Activated CD4-positive, alpha-beta T cell treated with anti-CD3 and anti-CD28 coated beads, Interleukin-2, amount 10 ng/mL, durations not matched to agents 24 days and 14 days (primary cell): ENCODE measurements at regions not wholly inside any gene's neighbourhood (a gene's known extent, or its start where the extent isn't known, plus 50 kb on each side); places are given as distances from the start of the nearest gene placed in this dataset.

Source experiments
- DNase-seq: peaks from one replicate; pipeline ENCODE4 v3.0.0; 2022
- H3K27ac Mint-ChIP-seq: one replicate; pipeline ENCODE4 v1.8.0; 2022; ENCODE audit warnings: mild to moderate bottlenecking, mixed read lengths
- H3K27me3 Mint-ChIP-seq: one replicate; pipeline ENCODE4 v1.8.0; 2022; ENCODE audit warnings: mixed read lengths
- H3K36me3 Mint-ChIP-seq: one replicate; pipeline ENCODE4 v1.8.0; 2022; ENCODE audit warnings: low read depth, mild to moderate bottlenecking, mixed read lengths
- H3K4me1 Mint-ChIP-seq: one replicate; pipeline ENCODE4 v1.8.0; 2021; ENCODE audit warnings: mixed read lengths
- H3K4me3 Mint-ChIP-seq: one replicate; pipeline ENCODE4 v1.8.0; 2022; ENCODE audit warnings: mild to moderate bottlenecking, moderate library complexity, mixed read lengths
- H3K9me3 Mint-ChIP-seq: one replicate; pipeline ENCODE4 v1.8.0; 2021; ENCODE audit warnings: mixed read lengths
- intact Hi-C: fragments of 100-400 bp; cut with micrococcal nuclease; formaldehyde crosslinking; loops from one replicate; pipeline ENCODE4 v1.15.1; 2023

DNA sequence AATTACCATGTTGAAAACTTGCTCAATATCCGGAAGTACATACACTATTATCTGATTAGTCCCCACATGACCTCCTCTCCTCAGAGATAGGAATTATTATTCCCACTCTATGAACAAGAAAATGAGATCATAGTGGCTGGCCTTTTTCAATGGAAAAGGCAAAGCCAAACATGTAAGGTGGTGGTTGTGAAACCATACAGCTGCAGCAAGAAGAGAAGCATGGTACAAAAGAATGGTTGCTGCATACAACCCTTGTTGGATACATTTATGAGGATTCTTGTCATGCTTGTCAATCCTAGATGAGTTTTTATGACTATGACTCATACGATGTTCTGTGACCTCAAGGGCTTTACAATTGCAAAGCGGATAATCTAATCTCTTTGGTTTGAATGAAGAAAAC is 514.7 kb downstream of the PLPP3 start:
- Mint-ChIP-seq H3K9me3 (no peaks in the 10 kb centered on the region), H3K27me3 (no peaks in the 10 kb centered on the region), H3K4me1 (no peaks in the 10 kb centered on the region), H3K36me3 (no peaks in the 10 kb centered on the region), H3K4me3 (no peak overlapping the region), H3K27ac (no peak overlapping the region)
- no peak for DNase-seq
- intact Hi-C loops, result no loop called here

DNA sequence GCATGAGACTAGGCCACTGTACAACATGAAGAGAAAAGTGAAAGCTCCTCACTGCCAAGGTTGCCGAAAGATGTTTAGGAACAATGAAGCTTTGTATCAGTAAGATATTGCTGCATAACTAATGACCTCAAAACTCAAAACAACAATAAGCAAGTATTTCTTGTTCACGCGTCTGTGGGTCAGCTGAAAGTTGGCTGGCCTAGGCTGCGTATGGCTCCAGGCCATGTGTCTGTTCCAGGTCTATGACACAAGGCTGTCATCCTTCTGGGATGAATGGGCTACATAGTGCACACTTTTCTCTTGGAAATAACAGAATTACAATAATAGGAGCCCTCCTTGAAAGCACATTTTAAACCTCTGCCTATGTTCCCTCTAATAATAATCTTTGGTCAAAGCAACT is 515.9 kb downstream of the PLPP3 start:
- Mint-ChIP-seq H3K27me3 (no peaks in the 10 kb centered on the region), H3K4me1 (no peaks in the 10 kb centered on the region), H3K27ac (no peak overlapping the region), H3K36me3 (no peaks in the 10 kb centered on the region), H3K9me3 (no peaks in the 10 kb centered on the region), H3K4me3 (no peak overlapping the region)
- intact Hi-C loops, result no loop called here
- DNase-seq, result no peak

DNA sequence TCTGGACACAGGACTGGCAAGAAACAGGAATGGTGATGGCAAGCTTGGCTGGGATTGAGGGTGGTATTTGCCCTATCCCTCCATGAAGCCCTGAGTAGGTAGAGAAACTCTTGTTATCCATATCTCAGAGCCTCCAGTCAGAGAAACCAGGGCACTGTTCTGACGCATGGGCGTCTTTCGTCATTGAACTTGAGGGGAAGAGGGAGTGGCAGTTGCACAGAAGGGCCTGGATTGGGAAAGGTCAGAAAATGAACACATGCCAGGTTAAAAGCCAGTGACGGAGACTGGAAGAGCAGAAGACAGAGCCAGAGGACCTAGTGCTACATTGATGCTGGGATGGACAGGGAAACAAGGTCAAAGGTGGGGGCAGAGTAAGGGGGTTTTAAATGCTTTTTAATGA is 516.7 kb downstream of the PLPP3 start:
- intact Hi-C loops, result no loop called here
- no peaks in the 10 kb centered on the region for H3K27me3 Mint-ChIP-seq
- no peak overlapping the region for H3K27ac Mint-ChIP-seq
- no peak for DNase-seq
- no peaks in the 10 kb centered on the region for H3K9me3 Mint-ChIP-seq
- H3K36me3 Mint-ChIP-seq, result no peaks in the 10 kb centered on the region
- no peak overlapping the region for H3K4me3 Mint-ChIP-seq
- no peaks in the 10 kb centered on the region for H3K4me1 Mint-ChIP-seq

DNA sequence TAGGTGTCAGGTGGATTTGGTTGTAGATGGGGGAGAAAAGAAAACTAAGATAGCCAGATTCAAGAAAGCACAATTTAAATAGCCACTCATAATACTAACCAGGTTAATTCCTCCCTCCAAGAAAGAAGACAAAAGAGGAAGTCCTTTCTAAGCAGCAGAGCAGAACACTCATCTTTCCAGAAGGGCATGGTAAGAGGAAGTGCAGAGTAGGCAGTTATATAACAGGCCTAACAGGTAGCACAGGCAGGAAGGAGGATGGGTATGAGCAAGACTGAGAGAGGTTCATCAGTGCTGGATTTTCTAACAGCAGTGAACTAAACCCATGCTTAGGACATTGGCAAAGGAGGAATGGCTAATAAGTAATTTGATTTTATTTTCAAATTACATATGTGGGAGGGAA is 517.5 kb downstream of the PLPP3 start:
- no peak overlapping the region for H3K27ac Mint-ChIP-seq
- DNase-seq, result no peak
- no peaks in the 10 kb centered on the region for H3K9me3 Mint-ChIP-seq
- H3K4me1 Mint-ChIP-seq, result no peaks in the 10 kb centered on the region
- no peaks in the 10 kb centered on the region for H3K36me3 Mint-ChIP-seq
- H3K4me3 Mint-ChIP-seq, result no peak overlapping the region
- H3K27me3 Mint-ChIP-seq, result no peaks in the 10 kb centered on the region
- intact Hi-C loops, result no loop called here

DNA sequence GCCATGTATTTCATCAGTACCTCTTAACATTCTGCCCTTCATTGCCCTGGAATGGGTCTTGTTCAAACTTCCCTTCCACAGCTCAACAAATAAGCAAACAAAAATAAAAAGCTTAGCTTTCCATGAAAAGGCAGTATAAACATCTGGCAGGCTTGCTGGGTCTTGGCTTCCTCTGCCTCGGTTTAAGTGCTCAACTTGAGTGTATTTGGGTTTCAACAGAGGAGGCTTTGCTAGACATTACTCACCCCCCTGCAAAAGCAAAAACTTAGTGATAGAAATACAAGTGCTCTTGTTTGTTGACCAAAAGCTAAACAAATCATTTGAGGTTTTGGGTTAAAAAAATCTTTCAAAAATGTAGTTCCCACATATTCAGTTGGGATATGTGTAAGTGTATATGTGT is 518.5 kb downstream of the PLPP3 start:
- no peaks in the 10 kb centered on the region for H3K4me1 Mint-ChIP-seq
- H3K27me3 Mint-ChIP-seq, result no peaks in the 10 kb centered on the region
- no peaks in the 10 kb centered on the region for H3K9me3 Mint-ChIP-seq
- intact Hi-C loops, result no loop called here
- no peak for DNase-seq
- H3K4me3 Mint-ChIP-seq, result no peak overlapping the region
- H3K27ac Mint-ChIP-seq, result no peak overlapping the region
- no peaks in the 10 kb centered on the region for H3K36me3 Mint-ChIP-seq

DNA sequence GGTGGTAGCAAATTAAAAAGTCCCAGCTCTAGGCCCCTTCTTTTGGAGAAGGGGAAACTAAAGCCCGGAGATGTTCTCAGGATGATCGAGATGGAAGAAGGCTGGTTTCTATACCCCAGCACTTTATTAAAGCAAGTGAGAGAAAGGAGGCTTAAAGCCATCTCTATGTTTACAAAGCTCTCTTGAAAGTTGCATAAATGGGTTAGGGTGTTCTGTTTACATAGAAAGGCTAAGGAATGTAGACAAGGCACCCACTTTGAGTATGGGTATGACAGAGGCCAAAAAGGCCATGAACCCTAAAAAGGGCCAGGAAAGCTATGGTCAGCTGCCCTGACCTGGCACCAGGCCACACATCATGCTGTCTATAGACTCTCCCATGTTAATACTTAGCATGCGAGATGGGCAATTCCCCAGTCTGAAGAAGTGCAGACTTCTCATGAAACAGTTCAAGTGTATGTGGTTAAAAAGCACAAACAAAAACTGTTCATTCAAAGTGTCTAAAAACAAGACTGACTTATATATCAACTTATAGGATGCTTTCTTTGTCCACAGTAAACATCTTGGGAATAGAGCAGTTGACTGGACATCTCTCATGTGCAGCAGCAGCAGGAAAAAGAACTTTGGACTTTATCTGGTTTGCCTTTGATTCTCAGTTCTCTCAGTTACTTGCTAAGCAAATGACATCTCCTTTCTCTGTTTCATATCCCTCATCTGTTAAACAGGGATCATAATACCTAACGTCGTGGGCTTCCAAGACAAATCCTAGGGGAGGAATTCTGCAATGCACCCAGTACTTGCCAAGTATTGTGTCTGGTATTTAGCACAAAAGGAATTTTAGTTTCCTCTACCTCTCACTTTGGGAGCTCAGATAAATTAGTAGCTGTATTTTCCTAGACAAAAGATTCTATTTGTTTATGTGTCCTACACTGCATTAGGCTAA is 521.6 kb downstream of the PLPP3 start:
- no peaks in the 10 kb centered on the region for H3K27me3 Mint-ChIP-seq
- no peaks in the 10 kb centered on the region for H3K9me3 Mint-ChIP-seq
- H3K4me3 Mint-ChIP-seq, result no peak overlapping the region
- intact Hi-C loops, result no loop called here
- no peak for DNase-seq
- H3K27ac Mint-ChIP-seq, result no peak overlapping the region
- H3K36me3 Mint-ChIP-seq, result no peaks in the 10 kb centered on the region
- no peaks in the 10 kb centered on the region for H3K4me1 Mint-ChIP-seq

DNA sequence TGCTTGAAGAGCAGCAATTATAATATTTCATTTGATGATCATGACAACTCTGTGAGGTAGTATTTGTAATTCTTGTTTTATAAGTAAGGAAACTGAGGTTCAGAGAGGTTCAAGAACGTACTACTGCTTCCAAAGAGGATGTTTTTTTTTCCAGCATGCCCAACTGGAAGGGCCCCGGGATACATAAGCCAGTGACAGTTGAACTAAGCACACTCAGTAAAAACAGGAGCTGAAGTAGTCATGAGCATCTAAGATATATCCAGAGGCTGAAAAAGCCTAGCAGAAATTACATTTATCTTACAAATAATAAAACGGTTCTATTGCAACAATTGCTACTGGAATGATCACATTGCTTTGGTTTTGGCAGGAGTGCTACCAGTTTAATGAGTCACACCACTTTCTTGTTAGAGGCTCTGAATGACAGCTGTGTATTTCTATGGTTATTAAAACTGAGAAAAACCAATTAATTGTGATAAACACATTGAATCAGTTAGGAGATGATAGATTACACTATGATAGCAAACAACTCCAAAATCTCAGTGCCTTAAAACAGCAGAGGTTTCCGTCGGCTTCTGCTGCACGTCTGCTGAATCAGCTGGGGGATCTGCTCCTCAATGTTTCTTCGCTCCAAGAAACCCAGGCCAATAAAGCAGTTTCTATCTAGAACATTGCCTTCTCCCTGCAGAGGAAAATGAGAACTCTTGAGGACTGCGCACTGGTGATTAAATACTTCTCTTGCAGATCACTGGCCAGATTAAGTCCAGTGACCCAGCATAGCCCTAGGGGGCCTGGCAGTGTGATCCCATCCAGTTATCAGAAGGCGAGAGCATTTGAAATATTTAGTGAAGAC is 522.7 kb downstream of the PLPP3 start:
- no peak overlapping the region for H3K4me3 Mint-ChIP-seq
- no peaks in the 10 kb centered on the region for H3K9me3 Mint-ChIP-seq
- H3K4me1 Mint-ChIP-seq, result no peaks in the 10 kb centered on the region
- no peak for DNase-seq
- intact Hi-C loops, result no loop called here
- no peaks in the 10 kb centered on the region for H3K36me3 Mint-ChIP-seq
- H3K27me3 Mint-ChIP-seq, result no peaks in the 10 kb centered on the region
- H3K27ac Mint-ChIP-seq, result no peak overlapping the region

DNA sequence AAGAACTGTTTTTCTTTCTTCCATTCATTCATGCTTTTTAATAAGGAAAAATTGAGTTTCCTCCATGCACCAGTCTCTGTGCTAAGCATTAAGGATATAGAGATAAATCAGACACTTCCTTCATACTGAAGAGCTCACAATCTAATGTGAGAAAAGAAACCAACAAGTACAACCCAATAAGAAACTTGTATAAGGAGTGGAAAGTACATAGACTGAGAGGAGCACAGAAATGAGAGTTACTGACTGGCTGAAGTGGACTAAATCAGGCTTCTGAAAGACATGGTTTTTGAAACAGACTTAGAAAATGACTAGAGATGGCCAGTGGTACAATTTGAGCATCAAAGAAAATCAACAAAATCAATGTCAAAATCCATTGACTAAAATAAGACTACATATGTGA is 524.4 kb downstream of the PLPP3 start:
- Mint-ChIP-seq H3K36me3 (no peaks in the 10 kb centered on the region), H3K27me3 (no peaks in the 10 kb centered on the region), H3K4me1 (no peaks in the 10 kb centered on the region), H3K27ac (no peak overlapping the region), H3K9me3 (no peaks in the 10 kb centered on the region), H3K4me3 (no peak overlapping the region)
- intact Hi-C loops, result no loop called here
- no peak for DNase-seq

DNA sequence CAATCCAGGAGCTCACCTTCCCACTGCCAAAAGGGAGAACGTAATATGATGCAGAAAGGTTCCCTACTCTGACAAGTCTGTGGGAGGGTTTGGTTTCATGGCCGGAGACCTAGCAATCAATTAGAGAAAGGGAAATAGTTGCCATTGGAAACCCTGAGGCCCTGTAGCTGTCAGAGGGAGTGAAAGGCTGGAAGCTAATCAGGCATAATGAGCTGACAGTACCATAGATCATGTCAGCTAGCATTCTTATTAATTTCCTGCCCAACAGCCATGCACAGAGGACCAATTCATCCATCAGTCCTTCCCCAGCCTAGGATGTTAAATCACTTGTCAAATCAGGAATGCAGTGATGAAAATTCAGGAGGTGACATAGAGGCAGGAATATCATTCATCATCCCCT is 527.3 kb downstream of the PLPP3 start:
- Mint-ChIP-seq H3K27me3 (no peaks in the 10 kb centered on the region), H3K9me3 (no peaks in the 10 kb centered on the region), H3K4me1 (no peaks in the 10 kb centered on the region), H3K27ac (no peak overlapping the region), H3K36me3 (no peaks in the 10 kb centered on the region), H3K4me3 (no peak overlapping the region)
- no peak for DNase-seq
- intact Hi-C loops, result no loop called here

DNA sequence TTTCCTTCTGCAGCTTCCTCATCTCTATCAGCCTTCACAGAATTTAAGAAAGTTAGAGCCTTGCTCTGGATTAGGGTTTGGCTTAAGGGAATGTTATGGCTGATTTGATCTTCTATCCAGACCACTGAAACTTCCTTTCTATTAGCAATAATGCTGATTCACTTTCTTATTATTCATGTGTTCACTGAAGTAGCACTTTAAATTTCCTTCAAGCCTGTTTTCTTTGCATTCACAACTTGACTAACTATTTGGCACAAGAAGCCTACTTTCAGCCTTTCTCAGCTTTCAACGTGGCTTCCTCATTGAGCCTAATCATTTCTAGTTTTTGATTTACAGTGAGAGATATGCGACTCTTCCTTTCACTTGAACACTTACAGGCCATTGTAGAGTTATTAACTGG is 528.5 kb downstream of the PLPP3 start:
- intact Hi-C loops, result no loop called here
- H3K27ac Mint-ChIP-seq, result no peak overlapping the region
- H3K9me3 Mint-ChIP-seq, result no peaks in the 10 kb centered on the region
- no peak for DNase-seq
- H3K27me3 Mint-ChIP-seq, result no peaks in the 10 kb centered on the region
- no peak overlapping the region for H3K4me3 Mint-ChIP-seq
- H3K4me1 Mint-ChIP-seq, result no peaks in the 10 kb centered on the region
- no peaks in the 10 kb centered on the region for H3K36me3 Mint-ChIP-seq

DNA sequence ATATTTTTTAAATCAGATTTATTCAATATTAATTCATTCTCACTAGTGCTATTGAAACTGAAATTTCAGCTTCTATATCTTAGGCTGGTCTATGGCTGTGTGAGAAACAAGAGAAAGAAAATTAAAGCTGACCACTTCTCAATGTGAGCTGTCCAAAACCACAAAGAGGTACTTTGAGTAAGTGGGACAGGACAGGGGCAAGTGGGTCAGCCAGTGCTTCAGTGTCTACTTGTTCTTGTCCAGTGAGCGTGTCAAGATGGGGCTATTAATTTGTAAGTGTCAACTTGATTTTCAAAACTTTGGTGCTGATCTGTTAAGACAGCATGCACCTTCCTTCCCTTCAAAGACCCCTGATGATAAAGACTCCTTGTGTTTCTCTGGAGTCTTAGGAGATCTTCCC is 533.9 kb downstream of the PLPP3 start:
- H3K27me3 Mint-ChIP-seq, result no peaks in the 10 kb centered on the region
- H3K36me3 Mint-ChIP-seq, result no peaks in the 10 kb centered on the region
- no peaks in the 10 kb centered on the region for H3K9me3 Mint-ChIP-seq
- intact Hi-C loops, result no loop called here
- no peak overlapping the region for H3K4me3 Mint-ChIP-seq
- no peak for DNase-seq
- no peak overlapping the region for H3K27ac Mint-ChIP-seq
- no peaks in the 10 kb centered on the region for H3K4me1 Mint-ChIP-seq

DNA sequence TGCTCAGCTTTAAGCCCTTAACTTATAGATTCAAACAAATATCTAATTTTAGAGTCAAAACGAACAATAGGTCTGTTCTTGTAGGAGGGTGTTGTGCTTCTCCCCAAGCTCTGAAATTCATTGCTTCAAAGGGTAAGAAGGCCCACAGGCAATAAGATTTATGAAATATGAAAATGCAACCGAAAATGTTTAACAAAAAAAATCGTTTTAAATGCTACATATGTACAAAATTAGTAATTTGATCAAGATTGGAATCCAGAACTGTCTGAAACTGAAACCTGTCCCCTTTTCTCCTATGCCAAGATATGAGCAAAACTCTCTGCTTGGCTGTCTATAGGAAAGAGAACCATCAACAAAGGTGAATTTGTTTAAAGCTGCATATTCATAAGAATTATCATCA is 534.3 kb downstream of the PLPP3 start:
- H3K27me3 Mint-ChIP-seq, result no peaks in the 10 kb centered on the region
- no peaks in the 10 kb centered on the region for H3K9me3 Mint-ChIP-seq
- no peak for DNase-seq
- no peak overlapping the region for H3K4me3 Mint-ChIP-seq
- H3K4me1 Mint-ChIP-seq, result no peaks in the 10 kb centered on the region
- H3K27ac Mint-ChIP-seq, result no peak overlapping the region
- intact Hi-C loops, result no loop called here
- H3K36me3 Mint-ChIP-seq, result no peaks in the 10 kb centered on the region

DNA sequence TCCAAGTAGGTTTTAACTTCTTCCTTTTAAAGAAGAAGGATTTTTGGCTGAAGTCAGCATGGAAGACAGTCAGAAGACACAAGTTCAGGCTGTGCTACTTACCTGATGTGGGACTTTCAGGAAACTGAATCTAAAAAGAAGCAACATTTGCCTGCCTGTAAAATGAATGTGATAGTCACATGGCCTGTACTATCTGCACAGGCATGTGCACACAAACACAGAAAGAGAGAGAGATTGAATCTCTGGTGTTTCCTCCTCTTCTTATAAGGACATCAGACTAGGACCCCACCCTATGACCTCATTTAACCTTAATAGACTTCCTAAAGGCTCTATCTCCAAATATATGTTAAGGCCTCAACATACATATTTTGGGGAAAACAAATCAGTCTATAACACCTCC is 542.9 kb downstream of the PLPP3 start:
- intact Hi-C loops, result no loop called here
- DNase-seq, result no peak

DNA sequence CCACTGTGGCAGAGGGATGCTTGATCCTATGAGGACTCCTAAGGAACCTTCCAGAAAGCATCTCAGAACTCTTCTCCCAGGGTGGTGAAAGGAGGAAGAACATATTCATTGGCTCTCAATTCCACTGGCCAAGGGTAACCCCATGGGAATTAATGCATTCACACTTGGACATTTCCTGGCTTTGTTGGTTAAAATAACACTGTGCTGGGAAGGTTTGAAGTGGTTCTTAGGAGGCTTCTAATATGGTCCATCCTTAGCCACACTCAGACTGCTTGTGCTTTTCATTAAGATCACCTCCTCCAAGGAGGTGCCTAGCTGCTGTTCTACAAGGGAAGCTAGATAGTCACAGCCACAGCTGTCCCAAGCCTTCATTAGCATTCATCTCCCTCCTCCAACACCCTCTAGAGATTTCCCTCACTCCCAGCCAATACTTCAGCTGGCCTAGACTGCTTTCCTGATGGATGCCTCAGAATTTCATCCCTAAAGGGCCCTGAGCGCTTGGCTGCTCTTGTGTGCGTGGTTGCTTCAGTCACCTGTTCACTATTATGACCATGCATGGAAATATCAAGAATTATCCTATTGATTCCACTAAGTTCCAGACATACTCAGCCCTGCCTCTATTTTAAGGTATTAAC is 544.4 kb downstream of the PLPP3 start:
- intact Hi-C loops, result no loop called here
- no peak overlapping the region for H3K27ac Mint-ChIP-seq
- H3K36me3 Mint-ChIP-seq, result no peaks in the 10 kb centered on the region
- no peaks in the 10 kb centered on the region for H3K4me1 Mint-ChIP-seq
- H3K27me3 Mint-ChIP-seq, result no peaks in the 10 kb centered on the region
- H3K4me3 Mint-ChIP-seq, result no peak overlapping the region
- no peaks in the 10 kb centered on the region for H3K9me3 Mint-ChIP-seq
- DNase-seq, result no peak

More for the DNA sequence above, 542.9 kb downstream of the PLPP3 start:
- H3K4me3 Mint-ChIP-seq, result no peak overlapping the region
- H3K36me3 Mint-ChIP-seq, result no peaks in the 10 kb centered on the region
- H3K9me3 Mint-ChIP-seq, result no peaks in the 10 kb centered on the region
- H3K27ac Mint-ChIP-seq, result no peak overlapping the region
- no peaks in the 10 kb centered on the region for H3K27me3 Mint-ChIP-seq
- H3K4me1 Mint-ChIP-seq, result no peaks in the 10 kb centered on the region
